KOPT-K1 (cell line): ENCODE measurements at regions not wholly inside any gene's neighbourhood (a gene's known extent, or its start where the extent isn't known, plus 50 kb on each side); places are given as distances from the start of the nearest gene placed in this dataset.

Experiments used
- H3K27ac ChIP-seq: fragments of 200-600 bp; sonication (generic); 2 replicates; pipeline ENCODE4 v1.5.1; 2016; ENCODE audit warnings: antibody characterized with exemption, mild to moderate bottlenecking, low read depth, low read length; ENCODE audit not compliant: poor library complexity, severe bottlenecking
- H3K36me3 ChIP-seq: fragments of 200-600 bp; sonication (generic); 2 replicates; pipeline ENCODE4 v1.5.1; 2017; ENCODE audit warnings: antibody characterized with exemption, mild to moderate bottlenecking, low read length, moderate library complexity; ENCODE audit not compliant: insufficient read depth
- H3K9me3 ChIP-seq: fragments of 200-600 bp; sonication (generic); 2 replicates; pipeline ENCODE4 v1.5.1; 2017; ENCODE audit warnings: antibody characterized with exemption, low read length, mild to moderate bottlenecking; ENCODE audit not compliant: insufficient read depth, poor library complexity, severe bottlenecking

GRCh38 chr2:151040039-151040438 is 221.6 kb downstream of the RBM43 start:
- H3K27ac ChIP-seq: no peak overlapping the region
- H3K9me3 ChIP-seq: no peaks in the 10 kb centered on the region
- no peaks in the 10 kb centered on the region for H3K36me3 ChIP-seq

GRCh38 chr2:151038516-151038915 is 223.1 kb downstream of the RBM43 start:
- Histone ChIP-seq H3K9me3 (no peaks in the 10 kb centered on the region), H3K27ac (no peak overlapping the region), H3K36me3 (no peaks in the 10 kb centered on the region)

- Histone ChIP-seq H3K27ac (no peak overlapping the region), H3K9me3 (no peaks in the 10 kb centered on the region), H3K36me3 (no peaks in the 10 kb centered on the region)
Measured at GRCh38 chr2:151037434-151037833, 224.2 kb downstream of the RBM43 start.

DNA sequence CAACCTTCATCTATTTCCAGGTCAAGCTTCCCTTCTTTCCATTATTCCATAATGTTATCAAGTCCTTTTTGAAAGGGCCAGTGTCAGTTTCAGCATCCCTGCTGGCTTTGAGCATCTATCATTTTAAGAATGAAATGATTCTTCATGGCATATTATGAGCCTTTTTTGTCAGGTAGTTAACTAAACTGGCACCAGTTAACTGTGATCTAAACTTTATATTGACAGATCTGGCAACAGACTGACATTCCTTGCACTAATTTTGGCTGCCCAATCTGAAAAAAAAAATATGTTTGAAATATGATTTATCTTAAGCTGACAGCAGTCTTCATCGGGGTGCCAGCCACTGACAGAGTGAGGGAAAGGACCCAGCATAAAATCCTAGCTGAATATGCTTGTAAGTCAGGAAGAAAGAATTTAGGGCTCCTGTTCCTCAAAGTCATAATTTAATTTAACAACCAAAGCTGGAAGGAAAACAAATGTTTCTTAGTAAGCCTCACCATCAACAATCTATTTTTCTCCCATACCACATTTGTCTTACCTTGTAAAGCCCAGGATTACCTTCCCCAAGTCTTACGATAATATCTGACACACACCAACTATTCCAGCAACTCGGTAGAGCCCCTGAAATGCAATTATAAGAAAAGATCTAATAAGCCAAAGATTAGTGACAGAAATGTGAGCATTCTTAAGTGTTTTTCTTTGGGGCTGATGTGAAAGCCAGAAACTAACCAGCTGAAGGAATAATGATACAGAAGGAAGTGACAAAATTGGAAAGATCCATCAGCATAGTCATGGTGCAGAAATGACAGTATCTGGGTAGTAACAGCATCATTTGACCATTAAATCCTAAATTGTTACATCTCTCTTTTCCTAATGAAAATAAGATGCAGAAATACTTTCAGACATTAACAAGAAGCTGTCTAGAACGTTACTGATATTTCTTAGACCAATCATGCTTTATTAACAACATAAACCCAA is 228.1 kb downstream of the RBM43 start:
- no peaks in the 10 kb centered on the region for H3K36me3 ChIP-seq
- H3K9me3 ChIP-seq: no peaks in the 10 kb centered on the region
- H3K27ac ChIP-seq: no peak overlapping the region

GRCh38 chr2:151032741-151033191 is 228.9 kb downstream of the RBM43 start:
- Histone ChIP-seq H3K27ac (no peak overlapping the region), H3K36me3 (no peaks in the 10 kb centered on the region), H3K9me3 (no peaks in the 10 kb centered on the region)

GRCh38 chr2:151030663-151031230 is 230.9 kb downstream of the RBM43 start:
- no peaks in the 10 kb centered on the region for H3K36me3 ChIP-seq
- H3K9me3 ChIP-seq: no peaks in the 10 kb centered on the region
- no peak overlapping the region for H3K27ac ChIP-seq

- H3K36me3 ChIP-seq: no peaks in the 10 kb centered on the region
- H3K27ac ChIP-seq: no peak overlapping the region
- no peaks in the 10 kb centered on the region for H3K9me3 ChIP-seq
Measured at GRCh38 chr2:151029406-151030157, 232.1 kb downstream of the RBM43 start.

DNA sequence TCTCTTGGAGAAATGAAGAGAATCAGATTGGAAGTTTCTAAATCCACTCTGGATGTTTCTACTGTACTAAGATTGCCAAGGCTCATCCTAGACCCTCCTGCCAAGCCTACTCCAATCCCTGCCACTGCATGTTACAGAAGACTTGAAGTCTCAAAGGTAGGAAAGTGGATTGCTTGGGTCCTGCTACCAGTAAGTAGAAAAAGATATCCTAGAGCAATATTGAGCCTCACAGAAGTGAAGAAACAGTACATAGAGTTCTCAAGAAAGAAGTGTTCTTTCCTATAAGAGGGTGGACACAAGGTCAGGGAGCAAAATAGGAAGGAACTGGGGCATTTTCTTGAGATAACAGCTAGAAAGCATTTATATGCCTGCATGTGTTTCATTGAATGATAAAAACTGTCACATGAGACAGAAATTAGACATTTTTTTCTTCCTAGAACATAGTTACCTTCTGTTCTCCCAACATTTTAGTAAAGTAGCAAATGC is 232.9 kb downstream of the RBM43 start:
- H3K9me3 ChIP-seq: no peaks in the 10 kb centered on the region
- no peaks in the 10 kb centered on the region for H3K36me3 ChIP-seq
- no peak overlapping the region for H3K27ac ChIP-seq

DNA sequence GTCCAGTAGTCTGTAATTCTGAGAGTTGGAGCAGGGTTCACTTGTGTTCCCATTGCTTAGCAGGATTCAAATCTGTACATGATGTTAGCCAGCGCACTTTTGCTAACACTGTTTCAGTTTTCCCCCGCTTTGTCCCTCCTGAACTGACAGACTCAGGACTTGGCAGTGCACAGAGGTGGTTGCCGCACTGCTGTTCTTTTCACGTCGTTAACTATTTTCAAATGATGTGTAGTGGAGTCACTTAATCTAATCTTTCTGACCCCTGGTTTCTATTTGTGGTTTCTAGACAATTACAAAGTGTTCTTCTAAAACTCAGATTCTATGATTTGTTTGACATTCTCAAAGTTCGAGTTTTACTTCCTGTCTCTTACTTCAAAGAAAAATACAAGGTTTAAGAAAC is 234.5 kb downstream of the RBM43 start:
- Histone ChIP-seq H3K9me3 (no peaks in the 10 kb centered on the region), H3K27ac (no peak overlapping the region)

DNA sequence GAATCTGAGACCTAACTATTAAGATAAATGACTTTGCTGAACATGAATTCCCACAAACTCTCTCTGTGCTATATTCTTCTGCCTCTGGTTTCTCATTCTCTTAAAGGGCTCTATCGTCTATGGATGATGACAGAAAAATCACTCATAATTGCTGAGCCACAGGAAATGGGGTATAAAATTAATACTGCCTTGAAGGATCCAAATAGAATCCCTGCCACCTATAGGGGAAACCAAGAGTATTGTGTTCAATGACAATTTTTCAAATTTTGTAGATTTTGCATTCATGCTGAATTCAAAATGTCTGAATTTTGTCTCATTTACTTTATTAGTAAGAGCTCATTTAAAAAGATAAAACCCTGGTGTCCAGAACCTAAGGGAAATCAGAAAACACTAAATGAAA is 235.8 kb downstream of the RBM43 start:
- no peak overlapping the region for H3K27ac ChIP-seq
- H3K9me3 ChIP-seq: no peaks in the 10 kb centered on the region
- no peaks in the 10 kb centered on the region for H3K36me3 ChIP-seq

More for the DNA sequence above, 234.5 kb downstream of the RBM43 start:
- H3K36me3 ChIP-seq: no peaks in the 10 kb centered on the region

DNA sequence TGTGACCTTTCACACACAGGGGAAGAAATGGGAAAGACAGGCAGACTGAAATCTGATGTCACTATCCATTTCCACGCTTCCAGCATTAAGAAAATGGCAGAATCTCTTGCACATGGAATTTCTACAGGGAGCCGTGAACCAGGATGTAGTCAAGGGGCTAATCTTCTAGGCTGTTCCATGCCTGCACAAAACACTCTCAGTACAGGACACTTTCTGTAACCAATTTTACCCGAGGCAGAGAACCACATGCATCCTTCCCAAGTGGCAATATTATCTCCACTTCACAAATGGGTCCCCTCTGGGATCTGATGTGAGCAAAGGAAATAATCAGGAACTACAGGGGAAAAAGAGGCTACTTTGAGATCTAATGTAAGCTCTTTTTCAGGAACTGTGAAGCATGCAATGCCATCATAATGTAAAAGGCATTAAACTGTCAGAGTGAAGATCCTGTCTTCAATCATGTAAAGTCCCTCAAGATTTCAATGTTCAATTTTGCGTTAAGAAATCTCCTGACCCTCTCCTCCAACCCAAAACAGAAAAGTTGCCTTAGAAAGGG is 236.9 kb downstream of the RBM43 start:
- H3K27ac ChIP-seq: no peak overlapping the region
- H3K9me3 ChIP-seq: no peaks in the 10 kb centered on the region
- no peaks in the 10 kb centered on the region for H3K36me3 ChIP-seq

- H3K27ac ChIP-seq: no peak overlapping the region
- no peaks in the 10 kb centered on the region for H3K36me3 ChIP-seq
Measured at GRCh38 chr2:151021747-151022452, 239.8 kb downstream of the RBM43 start.

DNA sequence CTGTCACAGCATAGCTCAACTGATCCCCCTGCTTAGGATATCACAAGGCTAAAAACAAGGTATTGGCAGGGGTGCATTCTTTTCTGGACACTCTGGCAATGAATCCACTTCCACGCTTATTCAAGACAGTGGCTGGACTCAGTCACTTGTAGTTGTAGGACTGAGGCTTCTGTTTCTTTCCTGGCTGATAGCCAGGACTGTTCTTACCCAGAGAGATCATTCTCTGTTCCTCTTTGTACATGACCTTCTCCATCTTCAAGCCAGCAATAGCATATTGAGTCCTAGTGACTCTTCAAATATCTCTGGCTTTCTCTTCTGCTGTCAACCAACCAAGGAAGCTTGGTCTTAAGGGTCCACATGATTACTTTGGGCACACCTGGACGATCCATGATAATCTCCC is 241.3 kb downstream of the RBM43 start:
- H3K27ac ChIP-seq: no peak overlapping the region
- no peaks in the 10 kb centered on the region for H3K9me3 ChIP-seq
- no peaks in the 10 kb centered on the region for H3K36me3 ChIP-seq

More at GRCh38 chr2:151021747-151022452, 239.8 kb downstream of the RBM43 start:
- no peaks in the 10 kb centered on the region for H3K9me3 ChIP-seq

DNA sequence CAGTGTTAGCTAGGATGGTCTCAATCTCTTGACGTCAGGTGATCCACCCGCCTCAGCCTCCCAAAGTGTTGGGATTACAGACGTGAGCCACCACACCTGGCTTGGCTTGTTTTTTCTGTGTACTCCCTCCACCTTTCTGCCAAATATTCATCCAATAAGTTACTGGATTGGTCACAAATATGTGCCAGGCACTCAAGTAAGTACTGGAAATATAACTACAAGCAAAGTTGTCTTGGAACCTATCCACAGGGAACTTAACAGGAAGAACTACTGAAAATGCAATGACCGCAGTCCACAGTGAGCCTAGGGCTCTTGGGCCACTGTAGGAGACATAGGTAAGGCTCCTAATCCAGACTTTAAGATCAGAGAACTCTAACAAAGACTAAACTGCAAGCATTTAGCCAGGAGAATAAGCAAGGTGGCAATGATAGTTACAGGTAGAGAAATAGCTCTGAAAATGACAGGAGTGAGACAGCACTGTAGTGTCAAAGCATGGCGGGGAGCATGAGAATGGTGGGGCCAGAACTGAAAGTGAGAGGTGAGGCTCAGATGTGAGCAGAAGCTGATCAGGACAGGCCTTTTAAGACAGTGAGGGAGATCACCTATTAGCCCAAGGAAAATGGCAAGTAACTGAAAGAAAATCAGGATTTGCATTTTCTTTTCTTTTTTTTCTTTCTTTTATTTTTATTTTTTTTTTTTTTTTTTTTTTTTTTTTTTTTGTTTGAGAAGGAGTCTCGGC is 252.1 kb downstream of the RBM43 start:
- Histone ChIP-seq H3K27ac (no peak overlapping the region), H3K36me3 (no peaks in the 10 kb centered on the region), H3K9me3 (no peaks in the 10 kb centered on the region)
